ENCODE measurements at regions not wholly inside any gene's neighbourhood (a gene's known extent, or its start where the extent isn't known, plus 50 kb on each side); places are given as distances from the start of the nearest gene placed in this dataset.

DNA sequence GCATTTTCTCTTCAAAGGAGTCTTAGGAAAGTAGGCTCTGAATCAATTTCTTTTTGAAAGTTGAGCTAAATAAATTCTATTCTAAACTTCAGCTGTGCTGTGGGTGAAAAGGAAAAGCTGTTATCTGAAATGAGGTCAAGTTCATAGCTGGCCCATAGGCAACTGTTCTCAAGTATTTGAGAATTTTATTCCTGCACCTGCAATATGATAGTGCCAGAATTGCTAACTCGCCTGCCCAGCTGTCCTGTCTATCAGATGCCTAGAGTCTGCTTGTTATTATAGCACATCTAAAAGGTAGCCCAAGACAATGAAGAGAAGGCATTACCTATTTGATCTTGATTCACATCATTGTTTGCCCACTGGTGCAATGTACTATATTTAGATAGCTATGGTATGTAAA lies 798.7 kb downstream of the DIPK2A start:
- no peaks in the 10 kb centered on the region for H3K36me3 Mint-ChIP-seq (ENCODE audit: low read depth)
- H3K9me3 Mint-ChIP-seq: no peaks in the 10 kb centered on the region
- H3K27me3 Mint-ChIP-seq (ENCODE audit: low read depth): no peaks in the 10 kb centered on the region
- H3K27ac Mint-ChIP-seq: peak overlapping the region; percentile 32 to 75 (median 36)
- H3K4me1 Mint-ChIP-seq: peaks cover 31% of the 10 kb centered on the region
- TF ChIP-seq, protein P1, sequence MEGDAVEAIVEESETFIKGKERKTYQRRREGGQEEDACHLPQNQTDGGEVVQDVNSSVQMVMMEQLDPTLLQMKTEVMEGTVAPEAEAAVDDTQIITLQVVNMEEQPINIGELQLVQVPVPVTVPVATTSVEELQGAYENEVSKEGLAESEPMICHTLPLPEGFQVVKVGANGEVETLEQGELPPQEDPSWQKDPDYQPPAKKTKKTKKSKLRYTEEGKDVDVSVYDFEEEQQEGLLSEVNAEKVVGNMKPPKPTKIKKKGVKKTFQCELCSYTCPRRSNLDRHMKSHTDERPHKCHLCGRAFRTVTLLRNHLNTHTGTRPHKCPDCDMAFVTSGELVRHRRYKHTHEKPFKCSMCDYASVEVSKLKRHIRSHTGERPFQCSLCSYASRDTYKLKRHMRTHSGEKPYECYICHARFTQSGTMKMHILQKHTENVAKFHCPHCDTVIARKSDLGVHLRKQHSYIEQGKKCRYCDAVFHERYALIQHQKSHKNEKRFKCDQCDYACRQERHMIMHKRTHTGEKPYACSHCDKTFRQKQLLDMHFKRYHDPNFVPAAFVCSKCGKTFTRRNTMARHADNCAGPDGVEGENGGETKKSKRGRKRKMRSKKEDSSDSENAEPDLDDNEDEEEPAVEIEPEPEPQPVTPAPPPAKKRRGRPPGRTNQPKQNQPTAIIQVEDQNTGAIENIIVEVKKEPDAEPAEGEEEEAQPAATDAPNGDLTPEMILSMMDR (IDR thresholded peaks at IDR 0.05; ENCODE audit: unreplicated experiment in 3 of 3): no peak
- H3K4me3 Mint-ChIP-seq: peak overlapping the region in 1 of 3 experiments; percentile 2

DNA sequence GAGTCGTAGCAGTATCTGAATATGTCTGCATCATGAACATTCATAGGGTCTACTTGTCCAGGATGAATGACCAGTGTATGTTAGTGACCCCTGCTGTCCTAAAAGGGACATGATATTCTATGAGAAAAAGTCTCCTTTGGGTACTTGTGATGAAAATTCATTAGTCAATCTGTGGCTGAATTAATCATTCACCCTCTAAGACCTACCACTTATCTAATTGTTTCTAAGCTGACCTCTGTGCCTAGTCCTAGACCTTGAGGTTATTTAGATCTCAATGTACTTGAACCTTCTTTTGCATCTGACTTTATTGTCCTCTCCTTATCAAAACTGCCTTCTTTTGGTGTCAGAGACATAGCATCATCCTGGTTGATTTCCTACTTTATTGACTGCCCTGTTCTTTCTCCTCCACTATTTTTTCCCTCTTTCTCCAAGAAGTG lies 799.3 kb downstream of the DIPK2A start:
- Mint-ChIP-seq H3K36me3 (ENCODE audit: low read depth) (no peaks in the 10 kb centered on the region), H3K4me1 (peaks cover 38% of the 10 kb centered on the region), H3K9me3 (no peaks in the 10 kb centered on the region), H3K4me3 (no peak overlapping the region), H3K27ac (peak overlapping the region; percentile 66 to 78 (median 75)), H3K27me3 (ENCODE audit: low read depth) (no peaks in the 10 kb centered on the region)
- TF ChIP-seq, protein P1 (IDR thresholded peaks at IDR 0.05; ENCODE audit: unreplicated experiment in 3 of 3): peak; percentile 45 to 63 (median 48)

DNA sequence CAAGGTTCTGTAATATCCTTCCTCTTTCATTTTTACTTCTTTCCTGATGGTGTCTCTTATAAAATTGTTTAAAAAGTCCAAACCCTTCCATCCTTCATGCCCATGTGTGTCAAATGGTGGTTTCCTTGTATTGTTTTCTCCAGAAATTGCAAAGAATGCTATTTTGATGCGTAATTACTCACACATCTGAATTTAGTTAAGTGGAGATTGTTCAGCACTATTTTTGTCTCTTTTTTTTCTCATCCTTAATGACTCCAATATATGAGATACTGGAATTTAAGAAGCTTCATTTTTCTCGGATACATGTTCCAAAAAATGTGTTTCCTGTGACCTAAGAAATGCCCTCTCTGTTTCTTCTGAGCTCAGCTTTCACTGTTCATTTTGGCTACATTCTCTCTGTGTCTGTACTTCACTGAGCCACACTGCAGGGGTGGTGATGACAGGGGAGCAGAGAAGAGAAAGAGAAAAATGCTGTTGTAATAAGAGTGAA lies 799.8 kb downstream of the DIPK2A start:
- Mint-ChIP-seq H3K4me1 (peaks cover 43% of the 10 kb centered on the region), H3K27ac (peak overlapping the region; percentile 66 to 78 (median 75)), H3K9me3 (no peaks in the 10 kb centered on the region), H3K36me3 (ENCODE audit: low read depth) (no peaks in the 10 kb centered on the region), H3K4me3 (no peak overlapping the region), H3K27me3 (ENCODE audit: low read depth) (no peaks in the 10 kb centered on the region)
- TF ChIP-seq, protein P1 (IDR thresholded peaks at IDR 0.05; ENCODE audit: unreplicated experiment in 3 of 3): no peak

DNA sequence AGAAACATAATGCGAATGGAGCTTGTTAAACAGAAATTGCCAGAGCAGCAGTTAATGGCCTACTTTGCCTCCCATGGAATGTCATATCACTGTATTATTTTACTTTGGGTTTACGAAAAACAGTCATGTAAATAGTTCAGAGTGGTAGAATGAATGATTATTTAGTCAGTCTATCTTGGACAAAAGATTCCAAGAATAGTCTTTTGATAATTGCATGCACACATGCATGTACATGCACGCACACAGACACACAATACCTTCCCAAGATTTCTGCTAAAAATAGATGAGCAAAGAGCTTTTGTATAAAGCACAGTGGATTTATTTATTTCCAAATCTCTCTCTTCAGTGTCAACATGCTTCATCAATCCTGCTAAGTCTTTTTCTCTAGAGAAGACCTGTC lies 800.7 kb downstream of the DIPK2A start:
- Mint-ChIP-seq H3K4me3 (peak overlapping the region in 1 of 3 experiments; percentile 35), H3K27ac (peak overlapping the region; percentile 66 to 78 (median 75)), H3K36me3 (ENCODE audit: low read depth) (no peaks in the 10 kb centered on the region)

DNA sequence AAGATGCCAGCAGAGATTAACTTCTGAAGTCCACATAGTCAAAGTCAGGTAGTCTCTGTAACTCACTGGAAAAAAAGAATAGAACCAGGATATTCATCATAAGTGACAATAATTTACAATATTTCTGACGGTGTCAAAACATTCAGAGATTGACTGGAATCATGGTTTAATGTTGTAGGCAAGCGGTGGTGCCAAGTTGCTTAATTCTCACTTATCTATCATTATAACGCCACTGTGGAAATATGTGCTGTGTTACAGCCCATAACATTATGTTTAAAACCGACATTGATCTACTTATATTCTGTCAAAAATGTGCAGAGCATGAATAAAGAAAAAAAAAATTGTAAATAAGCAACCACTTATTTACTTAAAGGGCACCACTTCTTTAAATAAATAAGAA lies 801.7 kb downstream of the DIPK2A start:
- TF ChIP-seq, protein P1 (IDR thresholded peaks at IDR 0.05; ENCODE audit: unreplicated experiment in 3 of 3): no peak
- Mint-ChIP-seq H3K4me1 (peaks cover 55% of the 10 kb centered on the region), H3K36me3 (ENCODE audit: low read depth) (no peaks in the 10 kb centered on the region), H3K27me3 (ENCODE audit: low read depth) (peaks cover 4% of the 10 kb centered on the region), H3K9me3 (no peaks in the 10 kb centered on the region), H3K27ac (no peak overlapping the region), H3K4me3 (no peak overlapping the region)

More for the DNA sequence above, 800.7 kb downstream of the DIPK2A start:
- Mint-ChIP-seq H3K27me3 (ENCODE audit: low read depth) (no peaks in the 10 kb centered on the region), H3K9me3 (no peaks in the 10 kb centered on the region), H3K4me1 (peaks cover 49% of the 10 kb centered on the region)
- TF ChIP-seq, protein P1 (IDR thresholded peaks at IDR 0.05; ENCODE audit: unreplicated experiment in 3 of 3): no peak

DNA sequence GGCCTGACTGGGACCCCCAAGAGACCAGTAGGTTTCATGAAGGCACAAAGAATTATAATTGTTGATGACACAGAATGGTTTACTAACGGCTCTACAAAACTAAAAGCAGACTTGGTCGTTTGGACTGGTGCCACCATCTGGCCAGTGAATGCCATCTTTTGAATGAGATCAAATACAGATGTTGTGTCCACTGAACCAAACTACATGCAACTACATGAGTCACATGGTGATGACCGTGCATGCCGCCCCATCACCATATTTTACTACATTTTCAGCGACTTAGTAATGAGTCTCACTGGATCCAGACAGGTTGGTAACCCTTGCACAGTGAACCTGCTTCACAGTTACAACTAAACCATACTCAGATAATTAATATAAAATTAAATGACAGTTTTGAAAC lies 803.3 kb downstream of the DIPK2A start:
- Mint-ChIP-seq H3K4me3 (no peak overlapping the region), H3K27ac (no peak overlapping the region), H3K36me3 (ENCODE audit: low read depth) (no peaks in the 10 kb centered on the region), H3K27me3 (ENCODE audit: low read depth) (peaks cover 4% of the 10 kb centered on the region), H3K4me1 (peaks cover 49% of the 10 kb centered on the region), H3K9me3 (no peaks in the 10 kb centered on the region)
- TF ChIP-seq, protein P1 (IDR thresholded peaks at IDR 0.05; ENCODE audit: unreplicated experiment in 3 of 3): no peak
